HCT116 (cell line): ENCODE measurements at regions not wholly inside any gene's neighbourhood (a gene's known extent, or its start where the extent isn't known, plus 50 kb on each side); places are given as distances from the start of the nearest gene placed in this dataset.

Experiments used
- CBX3 ChIP-seq: IDR thresholded peaks from 2 replicates; pipeline ENCODE4 v1.6.1; 2012; ENCODE audit warnings: low read depth
- CEBPB ChIP-seq: IDR thresholded peaks from 2 replicates; pipeline ENCODE4 v1.6.1; 2012; ENCODE audit warnings: low read depth
- EZH2 ChIP-seq: fragments of 200-600 bp; sonication (generic); IDR thresholded peaks from 2 replicates; pipeline ENCODE4 v1.6.1; 2017; ENCODE audit warnings: antibody characterized with exemption, mixed run types
- POLR2A ChIP-seq: IDR thresholded peaks from 2 replicates; pipeline ENCODE4 v1.7.0; 2011; ENCODE audit warnings: borderline replicate concordance; ENCODE audit not compliant: insufficient read depth, insufficient read length; ENCODE audit errors: extremely low read depth
- POLR2AphosphoS5 ChIP-seq: IDR thresholded peaks from 2 replicates; pipeline ENCODE4 v1.6.1; 2011; ENCODE audit warnings: mild to moderate bottlenecking, low read depth, low read length, moderate library complexity
- SIN3A ChIP-seq: IDR thresholded peaks from 2 replicates; pipeline ENCODE4 v1.6.1; 2012; ENCODE audit warnings: low read depth
- ZNF274 ChIP-seq: fragments of 200-500 bp; sonication (Bioruptor generic); IDR thresholded peaks from 2 replicates; pipeline ENCODE4 v1.6.1; 2014; ENCODE audit warnings: mild to moderate bottlenecking, low read depth, low read length, inconsistent platforms
- TF ChIP-seq, protein P1 (sequence below), 3 experiments: fragments of 200-600 bp in 1 of 3; sonication (generic) in 1 of 3; IDR thresholded peaks in 2 of 3; conservative IDR thresholded peaks in 1 of 3; 2 replicates each; pipeline ENCODE4 v1.5.1; 2012 to 2017; ENCODE audit warnings: low read depth in 2 of 3, low read length in 2 of 3, antibody characterized with exemption in 1 of 3, borderline replicate concordance in 1 of 3, control low read depth in 1 of 3, mild to moderate bottlenecking in 1 of 3, mixed read lengths in 1 of 3, mixed run types in 1 of 3, moderate library complexity in 1 of 3; ENCODE audit not compliant: insufficient read depth in 1 of 3
- TF ChIP-seq, protein P2 (sequence below): IDR thresholded peaks from 2 replicates; pipeline ENCODE4 v1.6.1; 2012
- TF ChIP-seq, protein P3 (sequence below): IDR thresholded peaks from 2 replicates; pipeline ENCODE4 v1.6.1; 2011; ENCODE audit warnings: mild to moderate bottlenecking, low read length, moderate library complexity; ENCODE audit not compliant: insufficient replicate concordance; ENCODE audit errors: extremely low read depth

DNA sequence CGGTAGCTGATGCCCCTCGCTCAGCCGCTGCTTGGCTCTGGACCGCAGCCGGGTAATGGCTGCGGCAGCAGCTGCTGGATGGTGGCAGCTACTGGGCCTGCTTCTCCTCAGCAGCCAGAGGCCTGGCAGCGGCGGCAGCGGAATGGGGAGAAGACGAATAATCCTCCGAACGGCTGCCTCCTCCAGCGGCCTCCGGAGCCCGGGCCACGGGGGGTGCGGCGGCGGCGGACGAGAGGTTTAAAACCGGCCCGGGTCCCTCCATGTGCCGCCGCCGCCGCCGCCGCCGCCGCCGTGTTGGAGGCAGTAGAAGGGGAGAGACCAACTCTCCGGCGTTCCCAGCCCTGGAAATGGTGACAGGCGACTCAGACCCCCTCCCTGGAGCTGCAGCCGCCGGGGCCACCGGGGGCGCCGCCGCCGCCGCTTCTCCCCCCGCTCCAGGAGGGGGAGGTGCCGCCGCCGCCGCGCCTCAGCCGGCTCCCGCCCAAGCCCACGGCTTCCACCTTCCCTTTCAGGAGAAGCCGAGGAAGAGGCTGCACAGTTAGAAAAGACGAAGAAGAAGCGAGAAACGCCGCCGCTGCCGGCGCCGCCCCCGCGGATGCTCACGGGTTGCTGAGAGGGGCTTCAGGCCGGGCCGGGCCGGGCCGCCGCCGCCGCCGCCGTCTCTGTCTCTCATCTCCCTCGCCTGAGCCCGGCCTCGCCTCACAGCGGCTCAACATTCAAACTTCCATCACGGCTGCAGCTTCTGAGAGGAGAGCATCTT lies 118.4 kb upstream of the PRSS3 start:
- TF ChIP-seq POLR2A = no peak
- TF ChIP-seq EZH2 = no peak
- TF ChIP-seq, protein P1, sequence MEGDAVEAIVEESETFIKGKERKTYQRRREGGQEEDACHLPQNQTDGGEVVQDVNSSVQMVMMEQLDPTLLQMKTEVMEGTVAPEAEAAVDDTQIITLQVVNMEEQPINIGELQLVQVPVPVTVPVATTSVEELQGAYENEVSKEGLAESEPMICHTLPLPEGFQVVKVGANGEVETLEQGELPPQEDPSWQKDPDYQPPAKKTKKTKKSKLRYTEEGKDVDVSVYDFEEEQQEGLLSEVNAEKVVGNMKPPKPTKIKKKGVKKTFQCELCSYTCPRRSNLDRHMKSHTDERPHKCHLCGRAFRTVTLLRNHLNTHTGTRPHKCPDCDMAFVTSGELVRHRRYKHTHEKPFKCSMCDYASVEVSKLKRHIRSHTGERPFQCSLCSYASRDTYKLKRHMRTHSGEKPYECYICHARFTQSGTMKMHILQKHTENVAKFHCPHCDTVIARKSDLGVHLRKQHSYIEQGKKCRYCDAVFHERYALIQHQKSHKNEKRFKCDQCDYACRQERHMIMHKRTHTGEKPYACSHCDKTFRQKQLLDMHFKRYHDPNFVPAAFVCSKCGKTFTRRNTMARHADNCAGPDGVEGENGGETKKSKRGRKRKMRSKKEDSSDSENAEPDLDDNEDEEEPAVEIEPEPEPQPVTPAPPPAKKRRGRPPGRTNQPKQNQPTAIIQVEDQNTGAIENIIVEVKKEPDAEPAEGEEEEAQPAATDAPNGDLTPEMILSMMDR (IDR thresholded peaks at IDR 0.05 in 2 of 3, conservative IDR thresholded peaks at IDR 0.05 in 1 of 3; ENCODE audit: borderline replicate concordance in 1 of 3, insufficient read depth in 1 of 3, low read depth in 2 of 3, low read length in 2 of 3) = no peak
- TF ChIP-seq SIN3A = no peak
- no peak for TF ChIP-seq CBX3
- no peak for TF ChIP-seq POLR2AphosphoS5
- TF ChIP-seq, protein P2, sequence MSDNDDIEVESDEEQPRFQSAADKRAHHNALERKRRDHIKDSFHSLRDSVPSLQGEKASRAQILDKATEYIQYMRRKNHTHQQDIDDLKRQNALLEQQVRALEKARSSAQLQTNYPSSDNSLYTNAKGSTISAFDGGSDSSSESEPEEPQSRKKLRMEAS = no peak
- no peak for TF ChIP-seq ZNF274
- TF ChIP-seq CEBPB = no peak
- TF ChIP-seq, protein P3, sequence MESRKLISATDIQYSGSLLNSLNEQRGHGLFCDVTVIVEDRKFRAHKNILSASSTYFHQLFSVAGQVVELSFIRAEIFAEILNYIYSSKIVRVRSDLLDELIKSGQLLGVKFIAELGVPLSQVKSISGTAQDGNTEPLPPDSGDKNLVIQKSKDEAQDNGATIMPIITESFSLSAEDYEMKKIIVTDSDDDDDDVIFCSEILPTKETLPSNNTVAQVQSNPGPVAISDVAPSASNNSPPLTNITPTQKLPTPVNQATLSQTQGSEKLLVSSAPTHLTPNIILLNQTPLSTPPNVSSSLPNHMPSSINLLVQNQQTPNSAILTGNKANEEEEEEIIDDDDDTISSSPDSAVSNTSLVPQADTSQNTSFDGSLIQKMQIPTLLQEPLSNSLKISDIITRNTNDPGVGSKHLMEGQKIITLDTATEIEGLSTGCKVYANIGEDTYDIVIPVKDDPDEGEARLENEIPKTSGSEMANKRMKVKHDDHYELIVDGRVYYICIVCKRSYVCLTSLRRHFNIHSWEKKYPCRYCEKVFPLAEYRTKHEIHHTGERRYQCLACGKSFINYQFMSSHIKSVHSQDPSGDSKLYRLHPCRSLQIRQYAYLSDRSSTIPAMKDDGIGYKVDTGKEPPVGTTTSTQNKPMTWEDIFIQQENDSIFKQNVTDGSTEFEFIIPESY = no peak
